ENCODE measurements at regions not wholly inside any gene's neighbourhood (a gene's known extent, or its start where the extent isn't known, plus 50 kb on each side); places are given as distances from the start of the nearest gene placed in this dataset.
"Not testable (repeated sequence)": the region's sequence is repeated elsewhere in the genome, so short reads cannot be mapped to it uniquely, and the experiment has no call there.

DNA sequence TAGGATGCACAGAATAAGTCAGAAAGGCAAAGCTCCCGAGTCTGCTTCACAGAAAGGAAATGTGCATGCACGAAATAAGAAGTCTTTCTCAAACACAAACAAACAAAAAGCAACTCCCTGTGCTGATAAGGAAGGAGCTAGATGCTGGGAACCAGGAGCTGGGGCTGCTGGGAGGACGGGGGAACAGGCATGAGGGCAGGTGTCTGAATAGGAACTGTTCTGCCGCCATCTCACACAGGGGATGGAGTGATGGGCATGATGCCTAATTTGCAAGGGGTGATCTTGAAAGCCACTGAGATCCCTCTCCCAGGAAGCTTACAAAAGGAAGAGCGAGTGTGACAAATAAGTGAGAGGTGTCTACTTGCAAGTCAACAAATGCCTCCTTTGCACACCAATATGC lies 336.5 kb downstream of the BCL2L11 start:
- not testable (repeated sequence) for H3K9ac ChIP-seq (ENCODE audit: low read depth, low read length); H3K4me2 ChIP-seq (ENCODE audit: insufficient read depth, low read length); DNase-seq; H3K4me3 ChIP-seq (ENCODE audit: low read depth in 1 of 2, low read length in 2 of 2); H3K36me3 ChIP-seq (ENCODE audit: insufficient read depth, low read length); H3K27ac ChIP-seq (ENCODE audit: low read length); H3K9me3 ChIP-seq (ENCODE audit: insufficient read depth, low read length, severe bottlenecking); H3K27me3 ChIP-seq (ENCODE audit: insufficient read depth, low read length, poor library complexity); ATAC-seq (ENCODE audit: insufficient read depth, low read depth); H4K20me1 ChIP-seq (ENCODE audit: insufficient read depth, low read length); H2AFZ ChIP-seq (ENCODE audit: low read depth, low read length)
- H3K4me1 ChIP-seq (ENCODE audit: insufficient read depth, low read length): peaks cover 14% of the 10 kb centered on the region
- peaks cover 43% of the 10 kb centered on the region for H3K79me2 ChIP-seq (ENCODE audit: insufficient read depth, low read length)

DNA sequence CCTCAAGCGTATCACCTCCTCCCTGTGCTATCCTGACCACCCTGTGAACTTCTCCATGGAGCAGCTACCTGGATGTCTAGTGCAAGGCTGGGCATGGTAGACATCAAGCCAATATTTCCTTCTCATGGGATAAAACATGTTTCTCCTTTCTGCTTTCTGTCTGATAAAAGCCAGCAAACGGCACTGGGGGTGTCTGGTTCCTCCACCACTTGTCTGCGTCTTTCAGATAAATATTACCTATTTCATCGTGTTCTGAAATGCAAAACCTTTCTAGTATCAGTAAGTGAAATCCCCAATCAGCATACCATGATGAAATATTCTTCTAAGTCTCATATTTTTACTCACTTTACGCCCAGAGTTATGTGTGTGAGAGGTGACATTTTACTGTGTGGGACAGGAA lies 340.2 kb downstream of the BCL2L11 start:
- peaks cover 51% of the 10 kb centered on the region for H3K79me2 ChIP-seq (ENCODE audit: insufficient read depth, low read length)
- not testable (repeated sequence) for DNase-seq

DNA sequence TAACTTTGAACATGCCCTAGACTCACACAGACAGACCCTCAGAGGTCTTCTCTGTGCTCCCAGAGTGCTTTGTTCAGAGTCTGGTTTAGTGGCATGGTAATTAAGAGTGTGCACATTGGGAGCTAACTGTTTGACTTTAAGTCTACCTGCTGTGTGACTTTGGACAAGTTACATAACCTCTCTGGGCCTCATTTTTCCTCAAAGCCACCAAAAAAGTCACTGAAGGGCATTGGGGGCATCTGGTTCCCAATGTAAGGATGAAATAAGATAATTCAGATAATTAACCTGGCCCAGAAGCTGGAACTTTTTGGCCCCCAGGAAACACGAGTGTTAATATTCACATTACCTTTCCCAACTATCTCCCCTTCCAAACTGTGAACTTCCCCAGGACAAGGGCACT lies 341.1 kb downstream of the BCL2L11 start:
- not testable (repeated sequence) for H3K9me3 ChIP-seq (ENCODE audit: insufficient read depth, low read length, severe bottlenecking); H3K4me3 ChIP-seq (ENCODE audit: low read depth in 1 of 2, low read length in 2 of 2); H2AFZ ChIP-seq (ENCODE audit: low read depth, low read length); ATAC-seq (ENCODE audit: insufficient read depth, low read depth); H3K4me2 ChIP-seq (ENCODE audit: insufficient read depth, low read length); H3K9ac ChIP-seq (ENCODE audit: low read depth, low read length); DNase-seq; H3K27ac ChIP-seq (ENCODE audit: low read length); H3K27me3 ChIP-seq (ENCODE audit: insufficient read depth, low read length, poor library complexity); H3K36me3 ChIP-seq (ENCODE audit: insufficient read depth, low read length); H4K20me1 ChIP-seq (ENCODE audit: insufficient read depth, low read length)
- Histone ChIP-seq H3K79me2 (ENCODE audit: insufficient read depth, low read length) (peaks cover 53% of the 10 kb centered on the region), H3K4me1 (ENCODE audit: insufficient read depth, low read length) (peaks cover 24% of the 10 kb centered on the region)

More for the DNA sequence above, 340.2 kb downstream of the BCL2L11 start:
- not testable (repeated sequence) for H3K4me2 ChIP-seq (ENCODE audit: insufficient read depth, low read length); H3K4me3 ChIP-seq (ENCODE audit: low read depth in 1 of 2, low read length in 2 of 2); ATAC-seq (ENCODE audit: insufficient read depth, low read depth); H2AFZ ChIP-seq (ENCODE audit: low read depth, low read length); H4K20me1 ChIP-seq (ENCODE audit: insufficient read depth, low read length); H3K9ac ChIP-seq (ENCODE audit: low read depth, low read length); H3K9me3 ChIP-seq (ENCODE audit: insufficient read depth, low read length, severe bottlenecking); H3K27ac ChIP-seq (ENCODE audit: low read length); H3K27me3 ChIP-seq (ENCODE audit: insufficient read depth, low read length, poor library complexity); H3K36me3 ChIP-seq (ENCODE audit: insufficient read depth, low read length)
- peaks cover 22% of the 10 kb centered on the region for H3K4me1 ChIP-seq (ENCODE audit: insufficient read depth, low read length)

DNA sequence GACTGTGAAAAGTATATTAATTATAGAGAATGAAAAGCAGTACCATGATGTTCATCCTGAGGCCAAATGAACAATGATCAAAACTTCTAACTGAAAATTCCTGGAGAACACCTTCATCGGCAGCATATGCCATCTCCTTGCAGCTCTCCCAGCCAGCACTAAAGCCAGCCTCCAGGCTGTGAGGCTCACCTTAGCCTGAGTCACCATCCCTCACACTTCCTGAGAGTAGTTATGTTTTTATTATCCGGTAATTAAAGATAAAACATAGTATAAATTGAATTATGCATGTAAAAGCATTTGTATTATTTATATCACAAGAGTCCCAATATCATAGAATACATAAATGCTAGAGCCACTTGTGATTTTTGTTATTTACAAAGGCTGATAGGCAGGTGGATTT lies 341.9 kb downstream of the BCL2L11 start:
- not testable (repeated sequence) for H3K9me3 ChIP-seq (ENCODE audit: insufficient read depth, low read length, severe bottlenecking); H3K27me3 ChIP-seq (ENCODE audit: insufficient read depth, low read length, poor library complexity); H3K36me3 ChIP-seq (ENCODE audit: insufficient read depth, low read length); H3K4me3 ChIP-seq (ENCODE audit: low read depth in 1 of 2, low read length in 2 of 2); H4K20me1 ChIP-seq (ENCODE audit: insufficient read depth, low read length); DNase-seq; H3K9ac ChIP-seq (ENCODE audit: low read depth, low read length); H2AFZ ChIP-seq (ENCODE audit: low read depth, low read length); ATAC-seq (ENCODE audit: insufficient read depth, low read depth); H3K4me2 ChIP-seq (ENCODE audit: insufficient read depth, low read length); H3K27ac ChIP-seq (ENCODE audit: low read length)
- H3K4me1 ChIP-seq (ENCODE audit: insufficient read depth, low read length): peaks cover 24% of the 10 kb centered on the region
- H3K79me2 ChIP-seq (ENCODE audit: insufficient read depth, low read length): peaks cover 53% of the 10 kb centered on the region

DNA sequence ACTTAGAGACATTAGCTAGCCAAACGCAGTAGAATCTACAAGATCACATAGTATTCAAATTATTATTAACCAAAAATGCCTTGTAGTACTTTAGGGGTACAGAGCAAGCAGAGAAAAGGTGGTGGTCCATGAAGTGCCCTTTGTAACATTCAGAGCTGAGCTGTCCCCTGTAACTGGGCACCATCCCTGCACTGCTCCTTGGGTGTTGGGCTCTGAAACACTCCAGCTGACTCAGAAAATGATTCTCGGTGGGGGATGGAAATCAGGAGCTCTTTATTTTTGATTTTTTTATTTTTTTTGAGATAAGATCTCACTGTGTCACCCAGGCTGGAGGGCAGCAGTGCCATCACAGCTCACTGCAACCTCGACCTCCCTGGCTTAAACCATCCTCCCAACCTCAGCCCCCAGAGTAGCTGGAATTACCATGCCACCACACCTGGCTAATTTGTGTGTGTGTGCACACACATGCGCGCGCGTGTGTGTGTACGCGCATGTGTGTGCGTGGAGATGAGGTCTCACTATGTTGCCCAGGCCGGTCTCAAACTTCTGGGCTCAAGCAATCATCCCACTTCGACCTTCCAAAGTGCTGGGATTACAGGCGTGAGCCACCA lies 342.6 kb downstream of the BCL2L11 start:
- not testable (repeated sequence) for H2AFZ ChIP-seq (ENCODE audit: low read depth, low read length); H3K36me3 ChIP-seq (ENCODE audit: insufficient read depth, low read length); H3K27me3 ChIP-seq (ENCODE audit: insufficient read depth, low read length, poor library complexity); H3K4me2 ChIP-seq (ENCODE audit: insufficient read depth, low read length); H3K9me3 ChIP-seq (ENCODE audit: insufficient read depth, low read length, severe bottlenecking); H4K20me1 ChIP-seq (ENCODE audit: insufficient read depth, low read length)
- Histone ChIP-seq H3K4me3 (ENCODE audit: low read depth in 1 of 2, low read length in 2 of 2) (peak overlapping the region in 1 of 2 experiments; percentile 36; a peak in 1 of 4 replicates), H3K79me2 (ENCODE audit: insufficient read depth, low read length) (peaks cover 50% of the 10 kb centered on the region), H3K4me1 (ENCODE audit: insufficient read depth, low read length) (peaks cover 24% of the 10 kb centered on the region), H3K27ac (ENCODE audit: low read length) (peak overlapping the region; percentile 83), H3K9ac (ENCODE audit: low read depth, low read length) (peak overlapping the region; percentile 44)
- peak; percentile 48 for DNase-seq
- peak; percentile 53 for ATAC-seq (ENCODE audit: insufficient read depth, low read depth)

DNA sequence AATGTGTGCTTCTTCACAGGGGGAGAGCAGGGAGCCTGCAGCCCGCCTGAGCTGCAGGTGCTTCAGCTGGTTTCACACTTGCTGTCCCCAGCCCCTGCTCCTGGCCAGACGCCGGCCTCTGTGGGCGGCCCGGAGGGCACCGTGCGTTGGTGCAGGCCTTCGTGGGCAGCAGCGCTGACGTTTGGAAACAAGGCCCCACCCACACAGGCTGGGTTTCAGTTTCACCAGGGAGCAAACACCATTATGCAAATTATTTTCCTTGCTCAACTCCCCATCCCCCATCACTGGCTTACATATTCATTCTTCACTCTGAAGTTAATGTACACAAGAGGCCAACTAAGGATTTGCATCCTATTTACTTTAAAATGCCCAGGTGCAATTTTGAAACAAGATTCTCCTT lies 343.2 kb downstream of the BCL2L11 start:
- Histone ChIP-seq H3K4me1 (ENCODE audit: insufficient read depth, low read length) (peaks cover 24% of the 10 kb centered on the region), H3K4me2 (ENCODE audit: insufficient read depth, low read length) (peak overlapping the region; percentile 53; the same call in 1 of the 2 replicates), H3K27ac (ENCODE audit: low read length) (peak overlapping the region; percentile 83), H3K79me2 (ENCODE audit: insufficient read depth, low read length) (peaks cover 48% of the 10 kb centered on the region), H3K9ac (ENCODE audit: low read depth, low read length) (peak overlapping the region; percentile 44)
- H4K20me1 ChIP-seq (ENCODE audit: insufficient read depth, low read length); H3K9me3 ChIP-seq (ENCODE audit: insufficient read depth, low read length, severe bottlenecking); H3K36me3 ChIP-seq (ENCODE audit: insufficient read depth, low read length); H3K27me3 ChIP-seq (ENCODE audit: insufficient read depth, low read length, poor library complexity); H3K4me3 ChIP-seq (ENCODE audit: low read depth in 1 of 2, low read length in 2 of 2); H2AFZ ChIP-seq (ENCODE audit: low read depth, low read length): not testable (repeated sequence)
- DNase-seq (peak; percentile 60), ATAC-seq (ENCODE audit: insufficient read depth, low read depth) (peak; percentile 96)

DNA sequence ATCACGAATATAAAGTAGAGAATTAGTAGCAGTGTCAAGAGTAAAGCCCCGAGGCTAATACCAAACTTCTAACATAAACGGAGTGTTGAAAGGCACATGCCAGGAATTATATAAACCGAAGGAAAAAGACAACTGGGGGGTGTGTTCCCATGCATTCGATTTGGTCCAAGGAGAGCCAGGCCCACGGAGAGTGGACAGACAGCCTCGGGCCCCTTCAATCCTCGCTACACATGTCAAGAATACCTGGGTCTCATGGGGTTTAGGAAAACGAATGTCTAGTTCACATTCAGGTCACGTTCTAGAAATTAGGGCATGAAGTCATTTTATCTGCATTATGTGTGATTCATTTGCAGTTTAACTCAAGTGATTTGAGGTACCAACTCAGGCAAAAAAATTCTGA lies 343.7 kb downstream of the BCL2L11 start:
- not testable (repeated sequence) for H4K20me1 ChIP-seq (ENCODE audit: insufficient read depth, low read length); ATAC-seq (ENCODE audit: insufficient read depth, low read depth); H2AFZ ChIP-seq (ENCODE audit: low read depth, low read length); H3K9me3 ChIP-seq (ENCODE audit: insufficient read depth, low read length, severe bottlenecking); H3K36me3 ChIP-seq (ENCODE audit: insufficient read depth, low read length); DNase-seq; H3K27me3 ChIP-seq (ENCODE audit: insufficient read depth, low read length, poor library complexity); H3K4me3 ChIP-seq (ENCODE audit: low read depth in 1 of 2, low read length in 2 of 2)
- peaks cover 24% of the 10 kb centered on the region for H3K4me1 ChIP-seq (ENCODE audit: insufficient read depth, low read length)
- peak overlapping the region; percentile 53 for H3K27ac ChIP-seq (ENCODE audit: low read length)
- peak overlapping the region; percentile 53 for H3K4me2 ChIP-seq (ENCODE audit: insufficient read depth, low read length)
- H3K79me2 ChIP-seq (ENCODE audit: insufficient read depth, low read length): peaks cover 49% of the 10 kb centered on the region
- H3K9ac ChIP-seq (ENCODE audit: low read depth, low read length): 0 out of 2 replicates have a peak overlapping the region, but pooled peaks have one; percentile 18

DNA sequence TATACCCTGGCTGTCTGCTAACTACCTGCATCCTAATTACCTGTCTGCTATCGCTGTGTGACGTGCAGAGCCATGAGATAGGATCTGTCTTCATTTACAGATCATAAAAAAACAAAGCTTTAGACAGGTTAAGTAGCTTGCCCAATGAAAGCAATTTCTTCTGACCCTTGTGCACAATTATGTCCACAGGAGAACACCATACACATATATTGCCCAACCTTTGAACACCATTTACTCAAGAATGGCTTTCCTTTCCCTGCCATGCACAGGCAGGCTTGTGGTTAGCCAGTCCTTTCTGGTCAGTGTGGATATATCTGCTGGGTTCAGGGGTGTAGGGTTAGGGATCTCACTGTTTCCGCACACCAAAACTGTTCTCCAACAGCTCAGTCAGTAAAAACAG lies 344.8 kb downstream of the BCL2L11 start:
- ATAC-seq (ENCODE audit: insufficient read depth, low read depth); H4K20me1 ChIP-seq (ENCODE audit: insufficient read depth, low read length): not testable (repeated sequence)
- H3K79me2 ChIP-seq (ENCODE audit: insufficient read depth, low read length): peaks cover 55% of the 10 kb centered on the region

More for the DNA sequence above, 344.8 kb downstream of the BCL2L11 start:
- H3K36me3 ChIP-seq (ENCODE audit: insufficient read depth, low read length); H3K27ac ChIP-seq (ENCODE audit: low read length); H3K4me3 ChIP-seq (ENCODE audit: low read depth in 1 of 2, low read length in 2 of 2); H3K9ac ChIP-seq (ENCODE audit: low read depth, low read length); H2AFZ ChIP-seq (ENCODE audit: low read depth, low read length); H3K4me2 ChIP-seq (ENCODE audit: insufficient read depth, low read length); H3K27me3 ChIP-seq (ENCODE audit: insufficient read depth, low read length, poor library complexity); H3K9me3 ChIP-seq (ENCODE audit: insufficient read depth, low read length, severe bottlenecking); DNase-seq: not testable (repeated sequence)
- H3K4me1 ChIP-seq (ENCODE audit: insufficient read depth, low read length): peaks cover 24% of the 10 kb centered on the region
